Raji (cell line): ENCODE measurements at regions not wholly inside any gene's neighbourhood (a gene's known extent, or its start where the extent isn't known, plus 50 kb on each side); places are given as distances from the start of the nearest gene placed in this dataset.

Source experiments
- POLR2A ChIP-seq: IDR thresholded peaks from 2 replicates; pipeline ENCODE4 v1.6.1; 2011; ENCODE audit warnings: low read depth, low read length, control low read depth; ENCODE audit not compliant: insufficient read depth

GRCh38 chr5:30287890-30288289 lies 905.6 kb upstream of the CDH6 start:
- TF ChIP-seq POLR2A: no peak

GRCh38 chr5:30279237-30279636 lies 914.2 kb upstream of the CDH6 start:
- no peak for TF ChIP-seq POLR2A

GRCh38 chr5:30267026-30267425 lies 926.5 kb upstream of the CDH6 start:
- TF ChIP-seq POLR2A: no peak

GRCh38 chr5:30239331-30240022 lies 954.0 kb upstream of the CDH6 start:
- no peak for TF ChIP-seq POLR2A

GRCh38 chr5:30237189-30237588 lies 956.3 kb upstream of the CDH6 start:
- TF ChIP-seq POLR2A: no peak

GRCh38 chr5:30209755-30210154 lies 983.7 kb upstream of the CDH6 start:
- no peak for TF ChIP-seq POLR2A

GRCh38 chr5:30197662-30198061 lies 995.8 kb upstream of the CDH6 start:
- no peak for TF ChIP-seq POLR2A

- TF ChIP-seq POLR2A: no peak
Measured at GRCh38 chr5:30195036-30195435, 998.5 kb upstream of the CDH6 start.

GRCh38 chr5:30194595-30194994 lies 998.9 kb upstream of the CDH6 start:
- TF ChIP-seq POLR2A: no peak

- no peak for TF ChIP-seq POLR2A
Measured at GRCh38 chr5:30183795-30184194, 1009.7 kb upstream of the CDH6 start.

- TF ChIP-seq POLR2A: no peak
Measured at GRCh38 chr5:30156156-30156555, 1037.3 kb upstream of the CDH6 start.

- TF ChIP-seq POLR2A: no peak
Measured at GRCh38 chr5:30152431-30152830, 1041.1 kb upstream of the CDH6 start.

- no peak for TF ChIP-seq POLR2A
Measured at GRCh38 chr5:30150231-30150630, 1043.3 kb upstream of the CDH6 start.

- TF ChIP-seq POLR2A: no peak
Measured at GRCh38 chr5:30149526-30149925, 1044.0 kb upstream of the CDH6 start.

GRCh38 chr5:30147976-30148375 lies 1045.5 kb upstream of the CDH6 start:
- no peak for TF ChIP-seq POLR2A

- TF ChIP-seq POLR2A: no peak
Measured at GRCh38 chr5:30142432-30142831, 1051.1 kb upstream of the CDH6 start.

- no peak for TF ChIP-seq POLR2A
Measured at GRCh38 chr5:30121043-30121442, 1072.4 kb upstream of the CDH6 start.

- TF ChIP-seq POLR2A: no peak
Measured at GRCh38 chr5:30117135-30117534, 1076.4 kb upstream of the CDH6 start.

- TF ChIP-seq POLR2A: no peak
Measured at GRCh38 chr5:30113542-30113941, 1079.9 kb upstream of the CDH6 start.
